Stimulated activated naive CD4-positive, alpha-beta T cell (primary cell): ENCODE measurements at regions not wholly inside any gene's neighbourhood (a gene's known extent, or its start where the extent isn't known, plus 50 kb on each side); places are given as distances from the start of the nearest gene placed in this dataset.

Source experiments
- DNase-seq, 6 experiments: peaks; one replicate each; lab custom pipeline; 2025; lab: John Stamatoyannopoulos, UW

DNA sequence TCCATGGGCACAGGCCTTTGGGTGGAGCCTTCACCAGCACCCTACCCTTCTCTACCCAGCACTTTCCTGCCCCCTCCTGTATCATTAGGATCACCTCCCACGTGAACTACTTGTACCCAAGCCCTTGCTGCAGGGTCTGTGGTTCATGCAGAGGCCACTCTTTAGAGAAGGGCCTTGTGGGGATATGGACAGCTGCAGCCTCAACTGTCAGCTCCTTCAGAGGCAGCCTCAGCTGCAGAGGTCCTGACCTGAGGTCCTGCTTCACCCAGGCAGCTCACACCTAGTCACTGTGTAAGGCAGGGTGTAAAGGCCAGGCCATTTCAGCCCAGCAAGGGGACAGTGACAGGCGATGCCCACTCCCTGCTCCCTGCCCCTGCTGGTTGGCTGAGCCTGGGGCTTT is 448.6 kb upstream of the PROK2 start:
- DNase-seq, result no peak

- DNase-seq, result no peak
Measured at GRCh38 chr3:72232777-72233176, 447.8 kb upstream of the PROK2 start.

DNA sequence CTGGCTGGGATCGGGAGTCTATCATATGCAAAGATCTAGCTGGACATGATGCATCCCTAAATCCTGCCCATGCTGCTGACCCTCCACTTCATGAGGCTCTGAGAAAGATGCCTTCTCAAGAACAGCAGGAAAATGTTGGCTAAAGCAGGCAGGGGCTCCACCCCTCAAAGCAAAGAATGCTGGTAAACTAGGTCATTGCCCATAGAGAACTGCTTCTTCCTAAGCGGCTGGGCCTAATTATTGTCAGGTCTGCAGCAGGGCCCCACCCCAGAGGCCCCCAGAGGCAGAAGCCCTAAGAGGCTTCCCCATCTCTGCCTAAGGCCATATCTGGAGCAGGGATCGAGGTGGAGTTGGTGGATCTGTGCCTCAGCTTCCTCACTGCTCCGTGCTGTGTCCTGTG is 447.4 kb upstream of the PROK2 start:
- no peak for DNase-seq

- no peak for DNase-seq
Measured at GRCh38 chr3:72231439-72232196, 446.7 kb upstream of the PROK2 start.

DNA sequence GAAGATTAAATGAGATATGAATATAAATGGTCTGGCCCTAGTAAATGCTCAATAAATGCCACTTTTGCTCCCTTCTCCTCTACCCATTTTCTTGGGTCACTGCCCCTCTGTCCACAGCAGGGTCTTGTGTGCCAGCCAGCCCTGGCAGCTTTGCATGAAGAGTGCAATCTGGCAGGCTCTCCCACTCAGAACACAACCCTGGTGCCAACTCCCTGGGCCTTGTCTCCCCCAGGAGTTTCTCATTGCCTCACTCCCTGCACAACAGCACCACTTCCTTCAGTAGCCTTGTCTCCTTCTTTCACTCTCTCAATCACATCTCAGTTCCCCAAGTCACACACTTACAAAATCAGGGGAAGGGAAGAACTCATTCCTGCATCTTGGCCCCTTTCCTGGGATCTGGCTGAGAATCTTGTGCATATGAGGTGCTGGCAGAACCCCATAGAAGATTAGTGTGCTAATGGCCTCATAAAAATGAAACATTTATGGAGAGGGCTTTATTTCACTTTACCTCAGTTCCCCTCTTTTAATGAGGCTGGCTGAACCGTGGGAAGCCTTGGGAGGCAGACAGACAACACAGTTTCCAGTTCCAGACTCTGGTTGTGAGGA is 445.9 kb upstream of the PROK2 start:
- DNase-seq, result no peak

DNA sequence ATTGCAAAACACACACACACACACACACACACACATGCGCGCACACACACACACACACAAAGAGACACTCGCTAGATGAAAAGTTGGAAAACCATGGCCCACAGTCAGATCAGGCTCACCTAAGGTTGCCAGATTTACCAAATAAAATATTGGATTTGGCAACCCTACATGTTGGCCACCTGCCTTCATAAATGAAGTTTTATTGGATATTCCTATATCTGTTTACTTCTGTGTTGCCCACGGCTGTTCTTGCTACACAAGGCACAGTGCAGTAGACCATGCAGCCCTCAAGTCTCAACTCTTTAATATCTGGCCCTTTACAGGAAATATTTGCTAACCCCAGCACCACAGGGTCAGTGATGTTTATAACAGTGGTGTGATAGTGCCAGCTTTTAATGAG is 445.0 kb upstream of the PROK2 start:
- no peak for DNase-seq

DNA sequence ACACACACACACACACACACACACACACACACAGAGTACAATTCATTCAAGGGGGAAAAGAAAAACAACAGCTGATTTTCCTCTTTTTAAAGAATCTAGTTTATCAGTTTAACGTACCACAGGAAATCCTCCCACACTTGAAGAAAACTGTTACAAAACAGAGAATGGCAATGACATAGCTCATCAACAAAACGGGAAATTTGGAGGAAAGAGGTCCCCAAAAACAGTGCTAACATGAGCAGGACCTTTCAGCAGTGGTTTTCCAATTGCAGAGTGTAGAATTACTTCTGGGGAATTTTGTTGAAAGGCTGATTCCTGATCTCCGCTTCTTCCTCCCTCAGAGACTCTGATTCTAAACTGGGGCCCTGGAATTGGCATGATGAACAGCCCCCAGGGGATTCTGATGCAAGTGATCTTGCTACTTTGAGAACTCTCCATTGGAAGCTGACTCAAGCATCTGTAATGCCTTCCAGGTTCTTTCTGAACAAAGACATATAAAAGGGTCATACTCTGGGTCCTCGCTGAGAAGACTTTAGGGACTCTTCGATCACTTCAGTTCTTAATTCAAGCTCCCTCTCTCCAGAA is 442.6 kb upstream of the PROK2 start:
- no peak for DNase-seq

DNA sequence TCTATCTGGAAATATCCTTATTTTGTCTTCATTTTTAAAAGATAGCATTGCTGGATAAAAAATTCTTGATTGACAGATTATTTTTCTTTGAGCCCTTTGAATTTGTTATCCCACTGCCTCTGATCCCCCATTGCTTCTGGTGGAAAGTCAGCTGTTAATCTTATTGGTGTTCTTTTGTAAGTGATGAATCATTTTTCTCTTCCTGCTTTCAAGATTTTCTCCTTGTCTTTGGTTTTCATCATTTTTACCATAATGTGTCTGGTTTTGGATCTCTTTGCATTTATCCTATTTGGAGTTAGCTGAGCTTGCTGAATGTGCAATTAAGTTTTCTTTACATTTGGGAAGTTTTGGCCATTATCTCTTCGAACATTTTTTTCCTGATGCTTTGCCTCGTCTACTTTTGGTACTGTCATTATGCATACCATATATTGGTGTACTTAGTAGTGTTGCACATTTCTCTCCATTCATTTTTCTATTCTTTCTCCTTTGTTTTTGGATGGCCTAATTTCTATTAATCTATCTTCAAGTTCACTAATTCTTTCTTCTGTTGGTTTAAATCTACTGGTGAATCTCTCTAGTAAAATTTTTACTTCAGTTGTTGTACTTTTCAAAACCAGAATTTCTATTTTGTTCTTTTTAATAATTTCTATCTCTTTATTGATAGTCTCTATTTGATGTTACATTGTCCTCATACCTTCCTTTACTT is 440.0 kb upstream of the PROK2 start:
- no peak for DNase-seq

- DNase-seq, result no peak
Measured at GRCh38 chr3:72223628-72224027, 438.7 kb upstream of the PROK2 start.

GRCh38 chr3:72223116-72223515 is 438.2 kb upstream of the PROK2 start:
- DNase-seq, result no peak

DNA sequence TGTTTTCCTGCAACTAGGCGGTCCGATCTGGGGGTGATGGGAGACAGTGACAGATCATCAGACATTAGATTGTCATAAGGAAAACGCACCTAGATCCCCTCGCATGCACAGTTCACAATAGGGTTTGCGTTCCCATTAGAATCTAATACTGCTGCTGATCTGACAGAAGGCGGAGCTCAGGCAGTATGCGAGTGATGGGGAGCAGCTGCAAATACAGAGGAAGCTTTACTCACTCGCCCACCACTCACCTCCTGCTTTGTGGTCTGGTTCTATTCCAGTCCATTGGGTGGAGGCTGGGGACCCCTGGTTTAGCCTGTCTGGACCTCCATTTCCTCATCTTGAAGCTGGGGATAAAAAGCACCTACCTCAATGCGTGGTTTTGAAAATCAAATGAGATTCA is 437.5 kb upstream of the PROK2 start:
- DNase-seq, result no peak

- no peak for DNase-seq
Measured at GRCh38 chr3:72220946-72221345, 436.0 kb upstream of the PROK2 start.

DNA sequence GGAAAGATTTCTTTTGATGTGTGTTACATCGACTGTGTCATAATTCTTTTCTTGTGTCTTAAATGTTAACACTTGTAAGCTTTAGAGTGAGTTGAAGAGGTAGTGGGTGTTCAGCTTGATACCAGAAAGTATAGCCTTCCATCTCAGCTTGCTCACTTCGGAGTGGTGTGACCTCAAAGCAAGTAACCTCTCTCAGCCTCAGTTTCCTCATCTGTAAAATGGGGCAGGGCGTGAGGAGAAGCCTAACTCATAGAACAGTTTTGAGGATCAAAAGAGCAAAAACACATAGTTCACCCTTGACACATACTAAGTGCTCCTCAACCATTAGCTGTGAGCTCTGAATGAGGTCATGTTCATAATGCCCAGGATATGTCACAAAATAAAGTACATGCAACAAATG is 434.8 kb upstream of the PROK2 start:
- DNase-seq, result no peak

DNA sequence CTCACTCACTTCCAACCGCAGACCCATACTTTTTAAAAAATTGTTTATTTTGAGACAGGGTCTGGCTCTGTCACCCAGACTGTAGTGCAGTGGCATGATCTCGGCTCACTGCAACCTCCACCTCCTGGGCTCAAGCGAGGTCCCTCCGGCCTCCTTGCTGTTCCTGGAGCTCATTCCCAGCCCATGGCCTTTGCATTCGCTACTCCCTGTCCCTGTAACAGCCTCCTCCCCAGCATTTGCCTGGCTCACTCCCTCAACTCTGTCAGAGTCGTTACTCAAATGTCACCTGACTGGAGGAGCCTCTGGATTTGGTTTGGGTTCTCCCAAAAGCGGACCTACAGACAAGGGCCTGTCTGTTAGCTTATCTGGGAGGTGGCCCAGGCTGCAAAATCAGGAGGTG is 432.6 kb upstream of the PROK2 start:
- no peak for DNase-seq

- DNase-seq, result no peak
Measured at GRCh38 chr3:72214066-72214951, 429.4 kb upstream of the PROK2 start.

GRCh38 chr3:72213296-72214065 is 428.5 kb upstream of the PROK2 start:
- DNase-seq, result no peak

DNA sequence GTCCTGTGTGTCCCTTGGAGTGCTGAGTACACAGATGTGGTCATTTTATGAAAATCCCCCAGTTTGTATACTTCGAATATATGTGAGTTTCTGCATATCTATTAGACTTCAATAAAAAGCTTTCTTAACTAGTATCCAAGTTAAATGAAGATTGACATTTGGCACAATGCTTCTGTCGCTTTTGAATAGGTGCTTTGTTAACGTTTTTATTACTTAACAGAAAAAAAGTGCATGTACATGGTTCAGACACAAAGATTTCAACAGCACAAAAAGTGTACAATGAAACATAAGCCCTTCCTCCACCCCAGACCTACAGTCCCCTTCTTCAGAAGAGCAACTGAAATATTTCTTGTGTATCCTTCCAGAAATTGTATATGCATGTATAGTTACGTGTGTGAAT is 427.4 kb upstream of the PROK2 start:
- no peak for DNase-seq

DNA sequence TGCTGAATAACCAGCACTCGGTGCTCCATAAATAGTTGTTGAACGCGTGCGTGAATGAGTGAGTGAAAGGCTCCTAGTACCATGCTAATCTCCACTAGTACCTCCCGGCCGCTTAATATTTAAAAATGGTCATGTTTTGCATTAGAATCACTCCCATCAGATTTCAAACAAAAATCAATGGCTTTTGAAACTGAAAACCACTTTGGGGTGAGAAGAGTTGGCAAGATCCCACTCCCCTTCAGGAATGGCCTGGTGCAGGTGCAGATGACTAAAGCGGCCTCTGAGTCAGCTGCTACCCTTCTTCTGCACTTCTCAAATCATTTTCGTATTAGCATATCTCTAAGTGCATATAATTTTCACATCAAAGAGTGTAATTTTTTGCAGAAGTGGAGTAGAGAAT is 425.3 kb upstream of the PROK2 start:
- no peak for DNase-seq

GRCh38 chr3:72205297-72205826 is 420.4 kb upstream of the PROK2 start:
- no peak for DNase-seq

DNA sequence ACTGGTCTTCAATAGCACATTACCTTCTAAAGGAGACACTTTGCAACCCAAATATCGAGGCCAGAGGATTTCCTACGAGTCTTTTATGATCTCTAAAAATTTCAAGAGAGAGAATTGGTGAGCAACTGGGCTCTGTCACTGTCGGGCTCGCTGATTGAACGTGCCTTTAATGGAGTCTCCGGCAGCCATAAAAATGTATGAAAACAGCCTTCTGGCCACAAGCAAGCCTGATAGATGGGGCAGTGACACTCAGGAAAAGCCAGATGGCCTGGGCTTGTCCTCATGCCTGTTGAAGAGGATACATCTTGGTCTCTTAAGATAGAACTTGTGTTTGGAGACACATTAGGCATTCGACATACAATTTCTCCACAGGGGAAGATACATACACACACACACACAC is 419.5 kb upstream of the PROK2 start:
- no peak for DNase-seq
